SU-DHL-6 (cell line): ENCODE measurements at regions not wholly inside any gene's neighbourhood (a gene's known extent, or its start where the extent isn't known, plus 50 kb on each side); places are given as distances from the start of the nearest gene placed in this dataset.

Experiments used
- H2AFZ ChIP-seq: fragments of 200-600 bp; sonication (generic); 2 replicates; pipeline ENCODE4 v1.6.1; 2014; ENCODE audit warnings: low read depth, mild to moderate bottlenecking, moderate library complexity, mixed read lengths, antibody characterized with exemption, low read length; ENCODE audit not compliant: severe bottlenecking
- H3F3A ChIP-seq: fragments of 200-600 bp; shearing (Covaris generic); 2 replicates; pipeline ENCODE4 v1.6.0; 2016; ENCODE audit warnings: antibody characterized with exemption, mild to moderate bottlenecking; ENCODE audit not compliant: insufficient read depth
- H3K27ac ChIP-seq: fragments of 200-600 bp; sonication (generic); 2 replicates; pipeline ENCODE4 v1.5.1; 2016; ENCODE audit warnings: low read depth, mild to moderate bottlenecking, low read length, moderate library complexity, mixed read lengths
- H3K27me3 ChIP-seq: fragments of 200-600 bp; sonication (generic), shearing (Covaris generic); 2 replicates; pipeline ENCODE4 v1.6.0; 2014; ENCODE audit warnings: mild to moderate bottlenecking, low read length
- H3K36me3 ChIP-seq: fragments of 200-600 bp; sonication (generic); 2 replicates; pipeline ENCODE4 v1.6.1; 2014; ENCODE audit warnings: mild to moderate bottlenecking, low read length, mixed read lengths
- H3K4me2 ChIP-seq: fragments of 300-600, 200-600 bp; shearing (Covaris generic), sonication (generic); 2 replicates; pipeline ENCODE4 v1.6.0; 2014; ENCODE audit warnings: low read length, low read depth, mild to moderate bottlenecking; ENCODE audit not compliant: poor library complexity, severe bottlenecking
- H3K4me3 ChIP-seq: fragments of 200-600 bp; sonication (generic); 2 replicates; pipeline ENCODE4 v1.5.1; 2014; ENCODE audit warnings: antibody characterized with exemption, low read length, mild to moderate bottlenecking, mixed read lengths; ENCODE audit not compliant: insufficient read depth, poor library complexity, severe bottlenecking
- H3K79me2 ChIP-seq: fragments of 200-600 bp; sonication (generic); 2 replicates; pipeline ENCODE4 v1.6.1; 2014; ENCODE audit warnings: mild to moderate bottlenecking, low read length, moderate library complexity; ENCODE audit not compliant: insufficient read depth
- H3K9ac ChIP-seq: fragments of 200-600 bp; sonication (generic); 2 replicates; pipeline ENCODE4 v1.7.0; 2014; ENCODE audit warnings: mild to moderate bottlenecking, low read length
- H3K9me2 ChIP-seq: fragments of 200-600 bp; sonication (generic); replicated peaks from 2 replicates; pipeline ENCODE4 v1.6.1; 2014; ENCODE audit warnings: low read length; ENCODE audit not compliant: insufficient read depth
- H3K9me3 ChIP-seq: fragments of 200-600 bp; sonication (generic); 2 replicates; pipeline ENCODE4 v1.6.1; 2014; ENCODE audit warnings: low read length, mixed read lengths; ENCODE audit not compliant: insufficient read depth
- H4K20me1 ChIP-seq: fragments of 200-600 bp; sonication (generic); 2 replicates; pipeline ENCODE4 v1.6.1; 2014; ENCODE audit warnings: low read depth, mild to moderate bottlenecking, antibody characterized with exemption, low read length, moderate library complexity, mixed read lengths
- EZH2phosphoT487 ChIP-seq: fragments of 200-600 bp; sonication (generic), shearing (Covaris generic); conservative IDR thresholded peaks from 2 replicates; pipeline ENCODE4 v1.6.1; 2018; ENCODE audit warnings: mild to moderate bottlenecking, antibody characterized with exemption, low read length, moderate library complexity, mixed read lengths
- TF ChIP-seq, protein P1 (sequence below): fragments of 200-600 bp; sonication (generic); IDR thresholded peaks from one replicate; pipeline ENCODE4 v1.5.1; 2017; ENCODE audit warnings: antibody characterized with exemption, mild to moderate bottlenecking, low read length, moderate library complexity; ENCODE audit not compliant: insufficient read depth, poor library complexity, severe bottlenecking

DNA sequence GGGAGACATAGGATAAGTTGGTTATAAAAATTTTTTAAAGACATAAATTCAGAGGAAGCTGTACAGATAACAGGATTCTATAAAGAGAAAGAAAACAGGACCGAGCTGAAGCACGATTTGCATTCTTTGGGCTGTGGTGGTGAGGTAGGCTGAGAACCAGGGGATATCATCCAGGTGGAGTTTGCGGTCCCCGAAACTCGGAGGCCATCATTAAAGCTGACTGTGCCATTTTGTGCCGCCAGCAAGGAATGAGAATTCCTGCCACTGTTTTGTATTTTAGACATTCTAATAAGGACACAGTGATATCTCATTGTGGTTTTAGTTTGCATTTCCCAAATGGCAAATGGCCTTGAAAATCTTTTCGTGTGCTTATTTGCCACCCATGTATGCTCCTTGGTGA lies 197.9 kb downstream of the IRF8 start:
- no peak overlapping the region for H3K4me2 ChIP-seq
- H3F3A ChIP-seq: no peaks in the 10 kb centered on the region
- H3K79me2 ChIP-seq: no peaks in the 10 kb centered on the region
- H3K9me2 ChIP-seq: no peaks in the 10 kb centered on the region
- H3K27me3 ChIP-seq: no peaks in the 10 kb centered on the region
- H3K27ac ChIP-seq: no peak overlapping the region
- no peaks in the 10 kb centered on the region for H4K20me1 ChIP-seq
- H2AFZ ChIP-seq: no peak overlapping the region
- no peaks in the 10 kb centered on the region for H3K36me3 ChIP-seq
- TF ChIP-seq, protein P1, sequence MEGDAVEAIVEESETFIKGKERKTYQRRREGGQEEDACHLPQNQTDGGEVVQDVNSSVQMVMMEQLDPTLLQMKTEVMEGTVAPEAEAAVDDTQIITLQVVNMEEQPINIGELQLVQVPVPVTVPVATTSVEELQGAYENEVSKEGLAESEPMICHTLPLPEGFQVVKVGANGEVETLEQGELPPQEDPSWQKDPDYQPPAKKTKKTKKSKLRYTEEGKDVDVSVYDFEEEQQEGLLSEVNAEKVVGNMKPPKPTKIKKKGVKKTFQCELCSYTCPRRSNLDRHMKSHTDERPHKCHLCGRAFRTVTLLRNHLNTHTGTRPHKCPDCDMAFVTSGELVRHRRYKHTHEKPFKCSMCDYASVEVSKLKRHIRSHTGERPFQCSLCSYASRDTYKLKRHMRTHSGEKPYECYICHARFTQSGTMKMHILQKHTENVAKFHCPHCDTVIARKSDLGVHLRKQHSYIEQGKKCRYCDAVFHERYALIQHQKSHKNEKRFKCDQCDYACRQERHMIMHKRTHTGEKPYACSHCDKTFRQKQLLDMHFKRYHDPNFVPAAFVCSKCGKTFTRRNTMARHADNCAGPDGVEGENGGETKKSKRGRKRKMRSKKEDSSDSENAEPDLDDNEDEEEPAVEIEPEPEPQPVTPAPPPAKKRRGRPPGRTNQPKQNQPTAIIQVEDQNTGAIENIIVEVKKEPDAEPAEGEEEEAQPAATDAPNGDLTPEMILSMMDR: no peak
- no peak for TF ChIP-seq EZH2phosphoT487
- no peak overlapping the region for H3K4me3 ChIP-seq
- H3K9me3 ChIP-seq: no peaks in the 10 kb centered on the region
- H3K9ac ChIP-seq: no peak overlapping the region

DNA sequence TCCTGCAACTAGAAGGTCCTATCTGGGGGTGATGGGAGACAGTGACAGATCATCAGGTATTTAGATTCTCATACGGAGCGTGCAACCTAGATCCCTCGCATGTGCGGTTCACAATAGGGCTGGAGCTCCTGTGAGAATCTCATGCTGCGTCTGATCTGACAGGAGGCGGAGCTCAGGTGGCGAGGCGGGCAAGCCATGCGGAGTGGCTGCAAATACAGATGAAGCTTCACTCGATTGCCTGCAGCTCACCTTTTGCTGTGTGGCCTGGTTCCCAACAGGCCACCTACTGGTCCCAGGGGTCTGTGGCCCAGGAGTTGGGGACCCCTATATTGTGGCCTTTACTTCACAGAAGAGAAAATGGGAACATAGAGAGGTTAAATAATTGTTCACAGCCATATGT lies 200.4 kb downstream of the IRF8 start:
- no peaks in the 10 kb centered on the region for H3K27me3 ChIP-seq
- H3K36me3 ChIP-seq: no peaks in the 10 kb centered on the region
- H3F3A ChIP-seq: no peaks in the 10 kb centered on the region
- H4K20me1 ChIP-seq: no peaks in the 10 kb centered on the region
- H3K4me2 ChIP-seq: no peak overlapping the region
- TF ChIP-seq, protein P1: no peak
- TF ChIP-seq EZH2phosphoT487: no peak
- H3K79me2 ChIP-seq: no peaks in the 10 kb centered on the region
- H3K9ac ChIP-seq: no peak overlapping the region
- H3K9me3 ChIP-seq: no peaks in the 10 kb centered on the region
- no peak overlapping the region for H3K4me3 ChIP-seq
- H3K27ac ChIP-seq: no peak overlapping the region
- no peaks in the 10 kb centered on the region for H3K9me2 ChIP-seq
- H2AFZ ChIP-seq: no peak overlapping the region

DNA sequence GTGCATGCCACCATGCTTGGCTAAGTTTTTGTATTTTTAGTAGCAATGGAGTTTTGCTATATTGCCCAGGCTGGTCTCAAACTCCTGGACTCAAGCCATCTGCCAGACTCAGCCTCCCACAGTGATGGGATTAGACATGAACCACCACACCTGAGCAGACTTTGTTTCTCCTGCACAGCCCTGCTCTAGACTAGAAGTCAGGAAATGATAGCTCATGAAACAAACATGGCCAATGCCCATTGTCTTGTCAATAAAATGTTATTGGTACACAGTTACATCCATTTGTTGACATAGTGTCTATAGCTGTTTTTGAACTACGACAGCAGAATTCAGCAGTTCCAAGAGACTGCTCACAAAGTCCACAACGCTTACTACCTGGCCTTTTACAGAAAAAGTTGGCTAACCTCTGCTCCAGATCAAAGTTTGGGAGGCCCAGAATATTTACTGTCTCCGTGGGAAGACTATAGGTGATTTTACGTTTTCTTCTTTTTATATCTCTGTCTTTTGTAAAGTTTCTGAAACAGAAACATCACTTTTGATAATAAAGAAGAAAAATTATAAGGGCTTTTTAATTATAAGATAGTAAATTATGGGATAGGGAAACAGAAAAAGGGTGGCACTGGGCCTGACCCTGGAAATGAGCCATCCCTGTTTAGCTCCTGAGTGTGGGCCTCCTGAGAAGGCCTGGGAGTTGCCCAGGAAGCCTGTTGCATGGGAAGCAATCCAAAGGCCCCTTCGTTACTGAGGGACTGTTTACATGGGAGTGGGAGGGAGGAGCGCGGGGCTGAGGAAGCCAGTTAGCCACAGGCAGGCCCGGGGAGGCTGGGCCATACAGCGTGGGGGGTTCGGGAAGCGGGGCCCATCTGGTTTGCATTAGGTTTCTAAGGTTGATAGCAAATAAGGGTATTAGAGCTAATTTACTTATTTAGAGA lies 201.5 kb downstream of the IRF8 start:
- TF ChIP-seq, protein P1: no peak
- TF ChIP-seq EZH2phosphoT487: no peak
- no peaks in the 10 kb centered on the region for H3K79me2 ChIP-seq

More for the DNA sequence above, 201.5 kb downstream of the IRF8 start:
- Histone ChIP-seq H3K4me2 (no peak overlapping the region), H3K27ac (no peak overlapping the region), H3K36me3 (no peaks in the 10 kb centered on the region), H3F3A (no peaks in the 10 kb centered on the region), H3K9me2 (no peaks in the 10 kb centered on the region), H2AFZ (no peak overlapping the region), H3K27me3 (no peaks in the 10 kb centered on the region), H4K20me1 (no peaks in the 10 kb centered on the region), H3K9me3 (no peaks in the 10 kb centered on the region), H3K9ac (no peak overlapping the region), H3K4me3 (no peak overlapping the region)
